ENCODE measurements at regions not wholly inside any gene's neighbourhood (a gene's known extent, or its start where the extent isn't known, plus 50 kb on each side); places are given as distances from the start of the nearest gene placed in this dataset.

- Histone ChIP-seq H3F3A (replicated peaks; ENCODE audit: insufficient read depth) (peaks cover 15% of the 10 kb centered on the region), H3K4me3 (ENCODE audit: low read depth in 2 of 2, low read length in 1 of 2) (no peak overlapping the region), H3K79me2 (ENCODE audit: insufficient read depth) (no peaks in the 10 kb centered on the region), H3K9me3 (no peaks in the 10 kb centered on the region), H2AFZ (ENCODE audit: low read depth) (no peak overlapping the region), H3K36me3 (replicated peaks in 1 of 2; ENCODE audit: control insufficient read depth in 1 of 2, insufficient read depth in 2 of 2, low read length in 1 of 2) (no peaks in the 10 kb centered on the region), H3K4me2 (no peak overlapping the region), H3K9ac (no peak overlapping the region), H3K27ac (ENCODE audit: low read depth in 2 of 2, low read length in 1 of 2) (peak overlapping the region in 1 of 2 experiments; percentile 47; a peak in 1 of 4 replicates), H3K27me3 (ENCODE audit: insufficient read depth) (no peaks in the 10 kb centered on the region), H4K20me1 (ENCODE audit: insufficient read depth) (no peaks in the 10 kb centered on the region), H3K9me2 (no peaks in the 10 kb centered on the region), H3K4me1 (ENCODE audit: control insufficient read depth in 1 of 2, insufficient read depth in 2 of 2, low read depth in 1 of 2, low read length in 1 of 2) (peaks cover 0 to 10% of the 10 kb centered on the region in 2 experiments; a peak in 3 of 4 replicates)
- CTCF ChIA-PET: no interaction called here
- POLR2A ChIA-PET: no interaction called here
- no peak for DNase-seq
- WGBS (ENCODE audit: low lambda C conversion rate): 78% methylated on average over 2 of the region's 2 CpGs
- no peak for TF ChIP-seq CTCF (IDR thresholded peaks at IDR 0.05)
- no peak for TF ChIP-seq RFX5 (IDR thresholded peaks at IDR 0.05; ENCODE audit: low read length)
- no peak for TF ChIP-seq RAD21 (IDR thresholded peaks at IDR 0.05; ENCODE audit: low read length)
- no peak for TF ChIP-seq FOXM1 (IDR thresholded peaks at IDR 0.05; ENCODE audit: low read depth)
- TF ChIP-seq EP300 (IDR thresholded peaks at IDR 0.05; ENCODE audit: borderline replicate concordance in 1 of 2, low read depth in 1 of 2, low read length in 1 of 2): no peak
- no peak for TF ChIP-seq TEAD4 (IDR thresholded peaks at IDR 0.05; ENCODE audit: borderline replicate concordance, insufficient read depth)
- TF ChIP-seq TCF12 (IDR thresholded peaks at IDR 0.05): no peak
Measured at GRCh38 chr1:172972258-172972657, 78.5 kb downstream of the TNFSF18 start.

- no peak overlapping the region for H2AFZ ChIP-seq (ENCODE audit: low read depth)
- H3K4me2 ChIP-seq: no peak overlapping the region
- H3K9me3 ChIP-seq: no peaks in the 10 kb centered on the region
- CTCF ChIA-PET: no interaction called here
- H3K4me1 ChIP-seq (ENCODE audit: control insufficient read depth in 1 of 2, insufficient read depth in 2 of 2, low read depth in 1 of 2, low read length in 1 of 2): peaks cover 0 to 10% of the 10 kb centered on the region in 2 experiments; a peak in 3 of 4 replicates
- H4K20me1 ChIP-seq (ENCODE audit: insufficient read depth): no peaks in the 10 kb centered on the region
- H3F3A ChIP-seq (replicated peaks; ENCODE audit: insufficient read depth): peaks cover 6% of the 10 kb centered on the region
- no peaks in the 10 kb centered on the region for H3K27me3 ChIP-seq (ENCODE audit: insufficient read depth)
- POLR2A ChIA-PET: no interaction called here
- H3K9ac ChIP-seq: no peak overlapping the region
- no peak overlapping the region for H3K27ac ChIP-seq (ENCODE audit: low read depth in 2 of 2, low read length in 1 of 2)
- WGBS (ENCODE audit: low lambda C conversion rate): 67% methylated on average over 4 of the region's 4 CpGs
- H3K4me3 ChIP-seq (ENCODE audit: low read depth in 2 of 2, low read length in 1 of 2): no peak overlapping the region
- H3K36me3 ChIP-seq (replicated peaks in 1 of 2; ENCODE audit: control insufficient read depth in 1 of 2, insufficient read depth in 2 of 2, low read length in 1 of 2): no peaks in the 10 kb centered on the region
- no peaks in the 10 kb centered on the region for H3K79me2 ChIP-seq (ENCODE audit: insufficient read depth)
- no peaks in the 10 kb centered on the region for H3K9me2 ChIP-seq
- no peak for DNase-seq
- no peak for TF ChIP-seq EP300 (IDR thresholded peaks at IDR 0.05; ENCODE audit: borderline replicate concordance in 1 of 2, low read depth in 1 of 2, low read length in 1 of 2)
- TF ChIP-seq CHD2 (IDR thresholded peaks at IDR 0.05; ENCODE audit: low read length, partially characterized antibody): no peak
- TF ChIP-seq PBX3 (IDR thresholded peaks at IDR 0.05): no peak
- no peak for TF ChIP-seq TEAD4 (IDR thresholded peaks at IDR 0.05; ENCODE audit: borderline replicate concordance, insufficient read depth)
- TF ChIP-seq RXRA (IDR thresholded peaks at IDR 0.05; ENCODE audit: borderline replicate concordance, low read depth): no peak
- TF ChIP-seq MAX (IDR thresholded peaks at IDR 0.05; ENCODE audit: low read depth): no peak
- no peak for TF ChIP-seq SIN3A (IDR thresholded peaks at IDR 0.05; ENCODE audit: borderline replicate concordance, low read depth, low read length)
- no peak for TF ChIP-seq FOXJ3 (CRISPR knock-in tag; IDR thresholded peaks at IDR 0.05)
- TF ChIP-seq RAD21 (IDR thresholded peaks at IDR 0.05; ENCODE audit: low read length): no peak
- TF ChIP-seq RFX5 (IDR thresholded peaks at IDR 0.05; ENCODE audit: low read length): no peak
- no peak for TF ChIP-seq CTCF (IDR thresholded peaks at IDR 0.05)
- no peak for TF ChIP-seq GABPA (IDR thresholded peaks at IDR 0.05; ENCODE audit: low read depth)
- no peak for TF ChIP-seq USF1 (IDR thresholded peaks at IDR 0.05; ENCODE audit: borderline replicate concordance, low read depth)
- no peak for TF ChIP-seq REST (IDR thresholded peaks at IDR 0.05; ENCODE audit: low read depth, low read length)
- no peak for TF ChIP-seq MEF2A (IDR thresholded peaks at IDR 0.05; ENCODE audit: borderline replicate concordance, low read depth)
- no peak for TF ChIP-seq TAF1 (IDR thresholded peaks at IDR 0.05; ENCODE audit: borderline replicate concordance, low read depth, low read length)
Measured at GRCh38 chr1:172973424-172973823, 77.3 kb downstream of the TNFSF18 start.

Data from SK-N-SH (cell line).